AG04450 (cell line): ENCODE measurements at regions not wholly inside any gene's neighbourhood (a gene's known extent, or its start where the extent isn't known, plus 50 kb on each side); places are given as distances from the start of the nearest gene placed in this dataset.

Source experiments
- CTCF ChIA-PET: fragments of 300-600, 350-600 bp; formaldehyde crosslinking; extraction: SDS; loops from one replicate; lab custom pipeline; 2022; ENCODE audit warnings: antibody characterized with exemption, inconsistent platforms; lab: Charles Lee
- POLR2A ChIA-PET: fragments of 350-600 bp; formaldehyde crosslinking; extraction: SDS; loops from one replicate; lab custom pipeline; 2021; ENCODE audit warnings: antibody characterized with exemption, inconsistent platforms; lab: Yijun Ruan, JAX
- DNase-seq: peaks from one replicate; pipeline ENCODE4 v3.0.0-alpha.2; 2011; ENCODE audit warnings: low read depth, low spot score
- H3K27ac ChIP-seq: one replicate; pipeline ENCODE4 v1.5.1; 2012; ENCODE audit warnings: low read depth, low read length, control low read depth
- H3K27me3 ChIP-seq: one replicate; pipeline ENCODE4 v1.6.0; 2012; ENCODE audit warnings: low read length; ENCODE audit not compliant: control insufficient read depth, insufficient read depth
- H3K4me3 ChIP-seq: 2 replicates; pipeline ENCODE4 v1.5.1; 2011; ENCODE audit warnings: mild to moderate bottlenecking, low read depth, low read length, control low read depth
- H3K9me3 ChIP-seq: 2 replicates; pipeline ENCODE4 v1.5.1; 2012; ENCODE audit warnings: low read length; ENCODE audit not compliant: control insufficient read depth, insufficient read depth
- CTCF ChIP-seq: IDR thresholded peaks from 2 replicates; pipeline ENCODE4 v1.5.1; 2011; ENCODE audit warnings: low read depth, low read length, control low read depth, inconsistent platforms

- H3K27ac ChIP-seq: no peak overlapping the region
- DNase-seq: no peak
- no peaks in the 10 kb centered on the region for H3K27me3 ChIP-seq
- ChIA-PET CTCF (no interaction called here), POLR2A (no interaction called here)
- no peak for TF ChIP-seq CTCF
- H3K9me3 ChIP-seq: no peaks in the 10 kb centered on the region
- H3K4me3 ChIP-seq: no peak overlapping the region
These were observed 212.9 kb upstream of the SEMA3E start for GRCh38 chr7:83861876-83862275.

GRCh38 chr7:83859827-83860226, 210.9 kb upstream of the SEMA3E start:
- no peak for TF ChIP-seq CTCF
- CTCF ChIA-PET: no interaction called here
- H3K27ac ChIP-seq: no peak overlapping the region
- no peaks in the 10 kb centered on the region for H3K9me3 ChIP-seq
- DNase-seq: no peak
- H3K4me3 ChIP-seq: no peak overlapping the region
- POLR2A ChIA-PET: no interaction called here
- no peaks in the 10 kb centered on the region for H3K27me3 ChIP-seq

- DNase-seq: no peak
- Histone ChIP-seq H3K9me3 (no peaks in the 10 kb centered on the region), H3K27ac (no peak overlapping the region), H3K27me3 (no peaks in the 10 kb centered on the region), H3K4me3 (no peak overlapping the region)
- TF ChIP-seq CTCF: no peak
- CTCF ChIA-PET: interaction anchor here (1.0 kb wide), 1 partner anchor 1979 kb away, joined by 3 read pairs; no protein-coding TSS in a partner anchor
- POLR2A ChIA-PET: no interaction called here
These were observed 208.8 kb upstream of the SEMA3E start for GRCh38 chr7:83857691-83858090.

GRCh38 chr7:83856094-83856493, 207.2 kb upstream of the SEMA3E start:
- no peaks in the 10 kb centered on the region for H3K9me3 ChIP-seq
- H3K4me3 ChIP-seq: no peak overlapping the region
- POLR2A ChIA-PET: no interaction called here
- CTCF ChIA-PET: interaction anchor here (0.6 kb wide), 1 partner anchor 35 kb away, joined by 7 read pairs; no protein-coding TSS in a partner anchor
- TF ChIP-seq CTCF: no peak
- H3K27me3 ChIP-seq: no peaks in the 10 kb centered on the region
- no peak for DNase-seq
- no peak overlapping the region for H3K27ac ChIP-seq

- no peak for DNase-seq
- TF ChIP-seq CTCF: no peak
These were observed 203.2 kb upstream of the SEMA3E start for GRCh38 chr7:83852136-83852535.

More at GRCh38 chr7:83852136-83852535, 203.2 kb upstream of the SEMA3E start:
- Histone ChIP-seq H3K9me3 (no peaks in the 10 kb centered on the region), H3K4me3 (no peak overlapping the region), H3K27me3 (no peaks in the 10 kb centered on the region), H3K27ac (no peak overlapping the region)
- CTCF ChIA-PET: no interaction called here
- POLR2A ChIA-PET: no interaction called here
